OCI-LY7 (cell line): ENCODE measurements at regions not wholly inside any gene's neighbourhood (a gene's known extent, or its start where the extent isn't known, plus 50 kb on each side); places are given as distances from the start of the nearest gene placed in this dataset.

ENCODE experiments used
- BruUV-seq: library from RNA; stranded (reverse); fragments of 400-500 nt; replicated peaks from 2 replicates; lab custom pipeline; 2021; lab: Mats Ljungman, UMichigan
- CTCF ChIA-PET: fragments of 300-600 bp; sonication (Branson Sonifier 250); formaldehyde crosslinking; loops from one replicate; lab custom pipeline; 2022; ENCODE audit warnings: antibody characterized with exemption; ENCODE audit not compliant: unreplicated experiment; lab: Charles Lee
- POLR2A ChIA-PET: fragments of 300-600 bp; sonication (Branson Sonifier 250); formaldehyde crosslinking; loops from one replicate; lab custom pipeline; 2022; ENCODE audit warnings: antibody characterized with exemption; lab: Charles Lee
- DNase-seq: peaks from one replicate; pipeline ENCODE4 v3.0.0-alpha.2; 2015; ENCODE audit warnings: low spot score
- H2AFZ ChIP-seq: fragments of 200-600 bp; sonication (generic), shearing (Covaris generic); 2 replicates; pipeline ENCODE4 v1.6.1; 2014; ENCODE audit warnings: mild to moderate bottlenecking, antibody characterized with exemption, low read length, moderate library complexity
- H3K27ac ChIP-seq: fragments of 200-600 bp; sonication (generic); 2 replicates; pipeline ENCODE4 v1.5.1; 2014; ENCODE audit warnings: mixed run types, low read depth, mild to moderate bottlenecking, moderate library complexity, low read length, inconsistent platforms; ENCODE audit not compliant: poor library complexity, severe bottlenecking
- H3K36me3 ChIP-seq: fragments of 200-600 bp; sonication (generic); 2 replicates; pipeline ENCODE4 v1.6.1; 2014; ENCODE audit warnings: mild to moderate bottlenecking, antibody characterized with exemption, low read length, moderate library complexity, mixed read lengths; ENCODE audit not compliant: insufficient read depth
- H3K4me1 ChIP-seq: fragments of 200-600 bp; sonication (generic); 2 replicates; pipeline ENCODE4 v1.5.1; 2014; ENCODE audit warnings: mild to moderate bottlenecking, low read length; ENCODE audit not compliant: insufficient read depth, poor library complexity, severe bottlenecking
- H3K4me2 ChIP-seq: fragments of 200-600 bp; sonication (generic); 2 replicates; pipeline ENCODE4 v1.6.1; 2014; ENCODE audit warnings: mild to moderate bottlenecking, low read length
- H3K4me3 ChIP-seq: fragments of 200-600 bp; sonication (generic); 2 replicates; pipeline ENCODE4 v1.5.1; 2014; ENCODE audit warnings: mild to moderate bottlenecking, low read depth, low read length; ENCODE audit not compliant: poor library complexity, severe bottlenecking
- H3K79me2 ChIP-seq: fragments of 200-600 bp; sonication (generic); 2 replicates; pipeline ENCODE4 v1.6.1; 2016; ENCODE audit warnings: low read depth, mild to moderate bottlenecking, low read length, moderate library complexity, mixed read lengths; ENCODE audit not compliant: insufficient read depth
- H3K9me2 ChIP-seq: fragments of 200-600 bp; sonication (generic); 2 replicates; pipeline ENCODE4 v1.6.1; 2016; ENCODE audit warnings: mild to moderate bottlenecking, low read length, mixed read lengths; ENCODE audit not compliant: insufficient read depth
- H3K9me3 ChIP-seq: fragments of 200-600 bp; sonication (generic); 2 replicates; pipeline ENCODE4 v1.6.1; 2014; ENCODE audit warnings: mild to moderate bottlenecking, mixed run types, low read length, mixed read lengths
- H4K20me1 ChIP-seq: fragments of 200-600 bp; sonication (generic); 2 replicates; pipeline ENCODE4 v1.6.1; 2014; ENCODE audit warnings: mild to moderate bottlenecking, antibody characterized with exemption, low read length, moderate library complexity, mixed read lengths; ENCODE audit not compliant: insufficient read depth
- CTCF ChIP-seq: fragments of 200-600 bp; sonication (generic); conservative IDR thresholded peaks from 2 replicates; pipeline ENCODE4 v1.5.1; 2014; ENCODE audit warnings: mild to moderate bottlenecking, antibody characterized with exemption, low read length, moderate library complexity, mixed read lengths
- EZH2phosphoT487 ChIP-seq: fragments of 200-600 bp; sonication (generic); IDR thresholded peaks from 2 replicates; pipeline ENCODE4 v1.6.1; 2018; ENCODE audit warnings: low read depth, borderline replicate concordance, mild to moderate bottlenecking, mixed run types, antibody characterized with exemption, low read length, moderate library complexity, mixed read lengths
- intact Hi-C: fragments of 100-400 bp; cut with micrococcal nuclease; formaldehyde crosslinking; loops from one replicate; pipeline ENCODE4 v1.10.0; 2022; ENCODE audit not compliant: unreplicated experiment

- Histone ChIP-seq H3K9me2 (no peaks in the 10 kb centered on the region), H3K4me2 (no peak overlapping the region), H3K36me3 (no peaks in the 10 kb centered on the region), H3K9me3 (no peaks in the 10 kb centered on the region), H3K4me3 (no peak overlapping the region), H4K20me1 (no peaks in the 10 kb centered on the region), H3K79me2 (no peaks in the 10 kb centered on the region), H3K4me1 (no peaks in the 10 kb centered on the region), H3K27ac (no peak overlapping the region), H2AFZ (no peak overlapping the region)
- POLR2A ChIA-PET: interaction anchor here (0.5 kb wide), 1 partner anchor 67 kb away, joined by 3 read pairs; no protein-coding TSS in a partner anchor
- BruUV-seq: no TSS peak
- no peak for DNase-seq
- TF ChIP-seq EZH2phosphoT487 (no peak), CTCF (no peak)
- intact Hi-C loops: no loop called here
- CTCF ChIA-PET: no interaction called here
Measured at GRCh38 chr1:186754542-186755145, 74.1 kb upstream of the PLA2G4A start.

GRCh38 chr1:186753241-186753640 lies 73.0 kb upstream of the PTGS2 start:
- Histone ChIP-seq H3K27ac (no peak overlapping the region), H3K36me3 (no peaks in the 10 kb centered on the region), H3K9me3 (no peaks in the 10 kb centered on the region), H3K9me2 (no peaks in the 10 kb centered on the region), H4K20me1 (no peaks in the 10 kb centered on the region), H2AFZ (no peak overlapping the region), H3K4me2 (no peak overlapping the region), H3K4me1 (no peaks in the 10 kb centered on the region), H3K79me2 (no peaks in the 10 kb centered on the region), H3K4me3 (no peak overlapping the region)
- intact Hi-C loops: no loop called here
- TF ChIP-seq CTCF (no peak), EZH2phosphoT487 (no peak)
- no peak for DNase-seq
- CTCF ChIA-PET: no interaction called here
- POLR2A ChIA-PET: no interaction called here
- no TSS peak for BruUV-seq

- no peaks in the 10 kb centered on the region for H3K36me3 ChIP-seq
- H4K20me1 ChIP-seq: no peaks in the 10 kb centered on the region
- no peaks in the 10 kb centered on the region for H3K9me3 ChIP-seq
- intact Hi-C loops: no loop called here
- H3K4me3 ChIP-seq: no peak overlapping the region
- ChIA-PET CTCF (no interaction called here), POLR2A (no interaction called here)
- TF ChIP-seq EZH2phosphoT487: no peak
- TF ChIP-seq CTCF: no peak
- no peak overlapping the region for H2AFZ ChIP-seq
- H3K4me1 ChIP-seq: no peaks in the 10 kb centered on the region
- no peak for DNase-seq
- no TSS peak for BruUV-seq
- no peaks in the 10 kb centered on the region for H3K9me2 ChIP-seq
- H3K27ac ChIP-seq: no peak overlapping the region
- no peak overlapping the region for H3K4me2 ChIP-seq
- no peaks in the 10 kb centered on the region for H3K79me2 ChIP-seq
Measured at GRCh38 chr1:186750257-186750656, 70.0 kb upstream of the PTGS2 start.
